GM23338 (cell line): ENCODE measurements at regions not wholly inside any gene's neighbourhood (a gene's known extent, or its start where the extent isn't known, plus 50 kb on each side); places are given as distances from the start of the nearest gene placed in this dataset.

Experiments
- CREB1 ChIP-seq: fragments of 250-450 bp; sonication (Bioruptor Pico); IDR thresholded peaks from 2 replicates; pipeline ENCODE4 v1.5.0; 2020; ENCODE audit warnings: low read depth, mild to moderate bottlenecking, moderate library complexity
- ETS1 ChIP-seq: IDR thresholded peaks from 2 replicates; pipeline ENCODE4 v1.6.1; 2016; ENCODE audit warnings: antibody characterized with exemption
- NANOG ChIP-seq: IDR thresholded peaks from 2 replicates; pipeline ENCODE4 v1.6.1; 2016; ENCODE audit warnings: antibody characterized with exemption, borderline replicate concordance
- POLR2AphosphoS5 ChIP-seq: IDR thresholded peaks from 2 replicates; pipeline ENCODE4 v1.6.1; 2016; ENCODE audit warnings: antibody characterized with exemption, low read depth
- REST ChIP-seq: IDR thresholded peaks from one replicate; pipeline ENCODE4 v1.6.1; 2018; ENCODE audit warnings: antibody characterized with exemption; ENCODE audit not compliant: unreplicated experiment
- ZNF331 ChIP-seq: fragments of 250-450 bp; sonication (Bioruptor Pico); IDR thresholded peaks from 2 replicates; pipeline ENCODE4 v1.5.0; 2020; ENCODE audit warnings: low read depth, mild to moderate bottlenecking, moderate library complexity
- ZNF462 ChIP-seq: fragments of 250-450 bp; sonication (Bioruptor Pico); IDR thresholded peaks from 2 replicates; pipeline ENCODE4 v1.5.0; 2020; ENCODE audit warnings: mild to moderate bottlenecking, moderate library complexity

GRCh38 chr5:61790678-61791077 lies 458.6 kb downstream of the ZSWIM6 start (continued):
- TF ChIP-seq ZNF462 = no peak
- no peak for TF ChIP-seq REST
- no peak for TF ChIP-seq ZNF331 (CRISPR knock-in tag)
- TF ChIP-seq POLR2AphosphoS5 = no peak
- TF ChIP-seq CREB1 (CRISPR knock-in tag) = no peak
- TF ChIP-seq ETS1 = no peak
- no peak for TF ChIP-seq NANOG
